Bone marrow (tissue), 2 donors: ENCODE measurements at regions not wholly inside any gene's neighbourhood (a gene's known extent, or its start where the extent isn't known, plus 50 kb on each side); places are given as distances from the start of the nearest gene placed in this dataset.
A peak's percentile ranks its signal among the peaks of the same experiment; 100 is the strongest.
"Not testable (repeated sequence)": the region's sequence is repeated elsewhere in the genome, so short reads cannot be mapped to it uniquely, and the experiment has no call there.

Source experiments
- DNase-seq, 2 donors: peaks; one replicate each; lab custom pipeline; 2025; lab: John Stamatoyannopoulos, UW

DNA sequence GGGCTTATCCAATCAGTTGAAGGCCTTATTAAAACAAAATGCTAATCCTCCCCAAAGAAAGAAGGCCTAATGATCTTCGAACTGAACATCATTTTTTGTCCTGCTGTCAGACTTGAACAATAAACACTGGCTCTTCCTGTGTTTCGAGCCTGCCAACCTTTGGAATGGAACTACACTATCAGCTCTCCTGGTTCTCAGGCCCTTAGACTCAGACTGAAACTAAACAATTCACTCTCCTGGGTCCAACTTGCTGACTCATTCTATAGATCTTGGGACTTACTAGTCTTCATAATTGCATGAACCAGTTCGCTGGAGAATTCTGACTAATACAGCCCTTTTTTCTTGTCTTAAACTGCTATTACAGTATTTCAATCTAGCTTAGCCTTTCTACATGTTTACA, 235.2 kb downstream of the LNPK start:
- no peak for DNase-seq

DNA sequence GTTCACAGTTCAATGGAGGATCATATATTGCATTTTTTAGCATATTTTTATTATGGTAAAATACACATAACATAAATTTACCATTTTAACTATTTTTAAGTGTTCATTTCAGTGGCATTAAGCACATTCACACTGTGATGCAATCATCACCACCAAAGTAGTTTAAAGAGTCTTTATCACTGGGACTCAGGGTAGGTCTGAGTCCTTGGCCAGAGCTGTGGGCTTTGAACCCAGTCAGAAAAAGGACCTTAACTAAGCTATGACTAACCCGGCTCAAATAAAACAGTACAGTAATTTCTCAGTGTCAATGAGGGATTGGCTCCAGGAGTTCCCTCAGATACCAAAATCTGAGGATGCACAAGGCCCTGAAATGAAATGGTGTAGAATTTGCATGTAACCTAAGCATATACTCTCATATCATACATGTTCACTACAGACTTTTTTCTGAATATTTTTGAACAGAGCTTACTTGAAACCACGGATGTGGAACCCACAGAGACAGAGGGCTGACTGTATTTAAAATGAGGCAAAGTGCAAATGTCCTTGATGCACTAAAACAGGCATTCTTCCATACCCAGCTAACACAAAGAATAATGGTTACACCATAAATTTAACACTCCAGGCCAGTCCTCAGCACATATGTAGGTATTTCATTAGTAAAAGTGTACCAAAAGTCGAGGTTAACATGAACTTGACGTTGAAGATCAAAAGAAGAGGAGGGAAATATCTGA, 246.2 kb downstream of the LNPK start:
- no peak for DNase-seq

DNA sequence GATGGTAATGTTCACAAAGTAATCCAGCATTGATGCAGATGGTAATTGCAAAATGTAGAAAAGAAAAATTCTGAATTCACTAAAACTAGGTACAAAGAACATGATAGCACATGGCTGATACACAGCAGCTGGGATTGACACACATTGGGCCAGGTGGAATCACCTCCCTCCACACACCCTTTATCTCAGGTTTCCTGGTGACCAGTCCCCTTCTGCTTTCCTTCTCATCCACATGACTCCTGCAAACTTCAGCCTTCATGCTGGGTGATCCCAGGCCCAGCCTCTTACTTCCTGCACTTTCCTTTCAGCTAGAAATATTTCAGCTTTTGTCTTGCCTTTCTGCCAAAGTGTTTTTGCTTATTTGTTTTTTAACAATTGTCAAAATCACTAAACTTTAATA, 246.9 kb downstream of the LNPK start:
- DNase-seq, result no peak

DNA sequence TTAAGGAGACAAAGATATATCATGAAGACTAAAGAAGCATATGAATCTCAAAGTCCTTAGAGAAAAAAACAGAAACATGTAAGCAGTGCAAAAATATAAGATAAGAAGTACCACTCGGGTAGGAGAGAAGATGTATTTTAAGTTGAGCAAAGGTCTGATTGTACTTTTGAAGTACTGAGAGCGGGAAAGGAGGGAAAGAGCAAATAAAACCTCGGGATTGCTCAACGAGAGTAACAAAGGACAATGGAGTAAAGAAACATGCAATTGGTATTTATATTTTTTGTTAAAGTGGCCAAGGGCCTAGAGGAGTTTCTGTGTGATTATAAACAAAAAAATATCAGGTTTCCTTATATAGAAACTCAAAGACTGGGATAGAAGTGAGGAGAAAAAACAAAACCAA, 251.9 kb downstream of the LNPK start:
- no peak for DNase-seq

DNA sequence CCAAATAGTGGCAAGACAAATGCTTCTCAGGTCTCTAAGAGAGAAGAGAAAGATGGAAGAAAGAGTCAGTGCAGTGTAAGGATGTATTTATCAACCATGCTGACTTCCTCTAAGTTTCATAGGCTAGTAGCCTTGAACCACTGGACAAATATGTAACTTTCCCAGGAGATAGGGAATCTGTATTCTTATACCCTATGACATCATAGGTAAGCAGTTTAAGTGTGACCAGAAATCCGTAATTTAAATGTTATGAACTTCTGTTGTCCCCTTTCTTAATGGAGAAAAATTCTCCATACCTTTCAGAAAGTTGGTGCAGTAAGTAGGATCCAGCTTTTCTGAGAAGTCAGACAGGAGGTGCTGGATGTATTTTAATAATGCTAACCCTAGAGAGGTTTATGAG, 256.2 kb downstream of the LNPK start:
- no peak for DNase-seq

GRCh38 chr2:175744000-175744399, 258.1 kb downstream of the LNPK start:
- no peak for DNase-seq

DNA sequence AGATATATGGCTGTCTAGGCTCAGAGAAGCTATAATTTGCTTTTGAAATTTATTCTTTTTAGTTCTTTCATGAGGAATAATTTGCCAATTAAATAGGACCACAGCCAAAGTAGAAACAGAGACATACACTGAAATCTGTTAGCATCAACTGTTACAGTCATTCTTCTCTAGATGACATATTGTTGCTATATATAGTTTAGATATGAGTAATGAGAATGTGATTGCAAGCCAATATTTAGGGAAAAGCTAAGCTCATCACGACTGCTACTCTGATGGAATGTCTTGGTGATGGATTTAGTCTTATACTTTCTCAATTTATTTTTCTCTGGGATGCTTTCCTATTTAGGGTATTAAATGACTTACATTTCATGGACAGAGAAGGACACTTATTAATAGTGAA, 259.1 kb downstream of the LNPK start:
- no peak for DNase-seq

DNA sequence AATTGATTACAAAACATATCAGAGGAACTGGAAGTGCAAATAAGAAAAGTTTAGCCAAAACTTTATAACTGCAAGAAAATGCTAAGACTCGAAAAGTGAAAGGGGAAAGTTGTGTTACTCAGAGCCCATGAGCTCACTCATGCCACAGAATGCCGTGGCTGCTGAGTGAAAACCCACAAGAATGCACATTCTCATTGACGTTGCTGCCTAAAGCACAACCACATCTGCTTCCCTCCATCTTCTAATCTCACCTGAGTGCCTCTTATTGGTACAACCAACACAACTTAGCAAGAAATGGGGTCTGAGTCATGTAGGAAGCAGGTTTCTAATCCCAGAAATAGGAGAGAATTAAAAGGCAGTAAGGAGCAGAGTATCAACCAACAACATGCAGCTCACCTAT, 259.7 kb downstream of the LNPK start:
- DNase-seq, result no peak

DNA sequence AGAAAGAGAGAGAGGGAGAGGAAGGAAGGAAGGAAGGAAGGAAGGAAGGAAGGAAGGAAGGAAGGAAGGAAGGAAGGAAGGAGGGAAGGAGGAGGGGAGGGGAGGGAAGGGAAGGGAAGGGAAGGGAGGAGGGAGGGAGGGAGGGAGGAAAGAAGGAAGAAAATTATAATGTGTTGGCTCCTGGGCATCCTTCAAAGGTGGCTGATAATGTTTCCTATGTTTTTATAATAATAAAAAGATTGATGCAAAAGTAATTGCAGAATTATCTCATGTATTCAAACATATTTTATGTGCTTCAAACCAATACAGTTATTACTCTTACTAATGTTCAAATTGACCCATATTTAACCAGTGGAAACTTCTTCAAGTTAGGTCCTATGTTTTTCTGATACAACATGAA, 260.9 kb downstream of the LNPK start:
- no peak for DNase-seq

GRCh38 chr2:175737722-175738361, 264.2 kb downstream of the LNPK start:
- DNase-seq, result no peak

- no peak for DNase-seq
These were observed 267.4 kb downstream of the LNPK start for GRCh38 chr2:175734686-175735085.

DNA sequence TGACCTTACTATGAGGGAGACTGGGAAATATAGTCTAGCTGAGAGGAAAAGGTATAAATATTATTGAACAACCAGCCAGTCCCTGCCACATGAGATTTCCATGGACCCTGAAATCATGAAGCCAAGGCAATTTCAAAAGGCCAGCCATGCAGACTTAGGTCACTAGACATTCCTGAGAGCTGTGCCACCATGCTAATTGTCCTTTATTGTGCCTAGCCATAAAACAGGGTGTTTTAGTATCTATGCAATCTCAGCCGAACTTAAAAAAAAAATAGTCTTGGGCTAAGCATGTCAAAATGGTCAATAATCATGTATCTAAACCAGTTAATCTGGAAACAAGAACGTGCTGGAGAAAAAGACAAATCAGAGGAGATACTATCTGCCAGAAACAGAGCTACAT, 269.5 kb downstream of the LNPK start:
- DNase-seq, result no peak

DNA sequence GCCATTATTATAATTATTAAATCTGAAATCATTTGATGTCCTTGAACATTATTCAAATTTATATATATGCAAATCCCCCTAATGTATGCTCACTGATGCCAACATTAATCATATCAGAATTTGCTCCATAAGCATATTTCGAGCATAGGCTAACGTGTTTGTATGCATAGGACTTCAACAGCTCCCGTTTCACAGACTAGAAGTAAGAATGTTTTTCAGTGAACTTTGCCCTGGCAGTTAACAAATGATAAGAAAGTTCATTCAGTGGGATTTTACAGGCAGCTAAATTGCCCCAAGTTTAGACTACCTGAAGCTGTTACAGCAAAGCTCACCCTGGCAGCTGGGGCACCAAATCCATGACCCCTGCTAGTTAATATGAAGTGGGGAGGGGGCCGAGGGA, 272.0 kb downstream of the LNPK start:
- no peak for DNase-seq

- DNase-seq, result no peak
These were observed 272.9 kb downstream of the LNPK start for GRCh38 chr2:175729049-175729706.

DNA sequence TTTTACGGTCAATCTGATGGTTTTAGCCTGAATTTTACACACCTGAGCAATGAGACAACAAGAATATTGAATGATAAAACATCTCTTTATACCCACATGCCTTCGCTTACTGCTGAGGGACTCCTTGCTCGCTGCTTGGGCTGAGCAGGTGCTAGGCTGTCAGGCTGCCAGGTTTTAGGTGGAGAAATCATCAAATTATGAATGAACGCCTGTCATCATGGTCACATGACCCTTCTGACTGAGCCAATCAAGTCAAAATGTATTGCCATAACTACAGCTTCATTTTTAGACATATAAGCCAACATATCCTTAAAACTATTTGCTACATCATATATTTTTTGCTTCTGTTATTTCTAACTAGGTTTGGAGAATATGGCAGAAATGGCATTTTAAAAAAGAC, 274.0 kb downstream of the LNPK start:
- no peak for DNase-seq

DNA sequence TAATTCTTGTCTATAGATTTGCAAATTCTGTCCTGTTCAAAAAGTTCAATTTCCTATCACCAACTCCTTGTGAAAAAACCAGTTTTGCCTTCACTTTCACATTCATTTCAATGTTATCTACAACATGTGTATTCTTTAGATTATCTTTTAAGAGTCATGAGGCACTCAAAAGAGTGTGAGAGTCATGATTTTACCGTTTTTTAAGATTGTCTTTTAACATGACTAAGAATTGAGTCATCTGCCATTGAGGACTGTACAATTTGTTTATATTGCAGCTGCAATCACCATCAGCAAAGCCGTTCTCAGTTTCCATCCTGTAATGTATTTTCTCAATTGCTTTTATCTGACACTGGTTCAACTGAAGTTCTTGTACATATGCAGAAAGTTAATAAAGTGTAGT, 275.8 kb downstream of the LNPK start:
- no peak for DNase-seq

DNA sequence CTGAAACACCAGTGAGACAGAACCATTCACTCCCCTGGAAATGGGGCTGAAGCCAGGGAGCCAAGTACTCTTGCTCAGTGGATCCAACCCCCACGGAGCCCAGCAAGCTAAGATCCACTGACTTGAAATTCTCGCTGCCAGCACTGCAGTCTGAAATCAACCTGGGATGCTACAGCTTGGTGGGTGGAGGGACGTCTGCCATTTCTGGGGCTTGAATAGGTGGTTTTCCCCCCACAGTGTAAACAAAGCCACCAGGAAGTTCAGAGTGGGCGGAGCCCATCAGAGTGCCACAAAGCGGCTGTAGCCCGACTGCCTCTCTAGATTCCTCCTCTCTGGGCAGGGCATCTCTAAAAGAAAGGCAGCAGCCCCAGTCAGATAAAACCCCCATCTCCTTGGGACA, 292.8 kb downstream of the LNPK start:
- no peak for DNase-seq

DNA sequence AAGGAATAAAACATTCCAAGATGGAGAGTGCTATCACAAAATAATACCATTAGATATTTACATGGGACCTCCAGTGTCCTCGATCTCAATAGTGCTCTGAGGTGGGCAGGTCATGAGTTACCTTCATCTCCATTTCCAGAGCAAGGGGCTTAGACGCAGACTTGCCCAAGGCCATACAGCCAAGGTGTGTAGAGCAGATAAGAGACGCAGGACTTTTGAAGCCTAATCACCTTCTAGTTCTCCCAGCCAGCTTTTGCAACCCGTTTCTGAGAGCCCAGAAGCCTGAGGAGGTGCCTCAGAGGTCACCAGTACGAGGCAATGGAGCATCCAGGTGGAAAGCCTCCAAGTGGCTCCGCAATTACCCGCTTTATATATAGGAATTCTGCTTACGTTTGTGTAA, 294.7 kb downstream of the LNPK start:
- DNase-seq, result no peak

DNA sequence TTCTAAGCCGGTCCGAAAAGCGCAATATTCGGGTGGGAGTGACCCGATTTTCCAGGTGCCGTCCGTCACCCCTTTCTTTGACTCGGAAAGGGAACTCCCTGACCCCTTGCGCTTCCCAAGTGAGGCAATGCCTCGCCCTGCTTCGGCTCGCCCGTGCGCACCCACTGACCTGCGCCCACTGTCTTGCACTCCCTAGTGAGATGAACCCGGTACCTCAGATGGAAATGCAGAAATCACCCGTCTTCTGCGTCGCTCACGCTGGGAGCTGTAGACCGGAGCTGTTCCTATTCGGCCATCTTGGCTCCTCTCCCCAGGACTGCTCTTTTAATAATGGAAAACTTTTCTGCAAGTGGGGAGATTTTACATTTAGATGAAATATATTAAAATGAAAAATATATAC, 297.5 kb downstream of the LNPK start:
- DNase-seq, result not testable (repeated sequence)

DNA sequence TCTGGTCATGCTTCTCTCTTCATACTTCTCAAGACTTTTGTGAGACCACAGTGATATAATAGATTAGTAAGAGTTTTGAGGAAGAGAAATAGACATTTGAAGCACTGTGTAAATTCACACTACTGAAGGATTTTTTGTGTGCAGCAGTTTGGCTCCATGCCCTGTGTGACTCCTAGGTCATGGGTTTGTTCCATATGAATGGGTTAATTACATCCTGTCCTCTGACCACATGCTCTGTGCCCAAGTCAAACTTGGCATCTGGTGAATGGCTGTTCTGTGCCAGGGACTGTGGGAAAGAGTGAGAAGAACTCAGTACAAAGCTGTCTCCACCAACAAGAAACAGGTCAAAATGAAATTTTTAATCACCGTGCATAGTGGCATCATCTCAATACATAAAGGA, 304.0 kb downstream of the LNPK start:
- DNase-seq, result no peak

- peak in 1 of 2 donors; percentile 16 for DNase-seq
These were observed 311.8 kb downstream of the LNPK start for GRCh38 chr2:175690113-175690837.

DNA sequence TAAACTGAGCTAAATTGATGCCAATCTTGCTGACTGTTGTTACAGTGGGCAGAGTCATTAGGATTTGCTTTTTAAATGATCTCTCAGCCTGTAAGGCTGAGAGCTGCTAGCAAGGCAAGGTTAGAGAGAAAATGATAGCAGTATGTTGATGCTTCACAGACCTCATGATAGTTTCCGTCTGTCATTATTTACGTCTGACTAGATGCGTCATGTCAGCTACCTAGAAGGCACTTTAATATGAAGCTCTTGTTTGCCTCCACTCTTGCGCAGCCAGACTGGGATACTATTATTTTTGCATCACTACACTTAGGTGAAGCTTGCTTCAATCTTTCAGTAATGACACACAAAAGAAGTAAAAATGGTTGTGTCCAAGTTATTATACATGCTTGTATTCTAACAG, 313.8 kb downstream of the LNPK start:
- no peak for DNase-seq

GRCh38 chr2:175687465-175687864, 314.6 kb downstream of the LNPK start:
- DNase-seq, result no peak
